ENCODE measurements at regions not wholly inside any gene's neighbourhood (a gene's known extent, or its start where the extent isn't known, plus 50 kb on each side); places are given as distances from the start of the nearest gene placed in this dataset.

GRCh38 chr12:116651089-116651488 lies 86.8 kb downstream of the SPRING1 start:
- no peak for DNase-seq (ENCODE audit: low spot score)

- DNase-seq (ENCODE audit: low spot score), result no peak
These were observed 87.2 kb downstream of the SPRING1 start for GRCh38 chr12:116650585-116651087.

- DNase-seq (ENCODE audit: low spot score), result no peak
These were observed 87.8 kb downstream of the SPRING1 start for GRCh38 chr12:116650062-116650461.

DNA sequence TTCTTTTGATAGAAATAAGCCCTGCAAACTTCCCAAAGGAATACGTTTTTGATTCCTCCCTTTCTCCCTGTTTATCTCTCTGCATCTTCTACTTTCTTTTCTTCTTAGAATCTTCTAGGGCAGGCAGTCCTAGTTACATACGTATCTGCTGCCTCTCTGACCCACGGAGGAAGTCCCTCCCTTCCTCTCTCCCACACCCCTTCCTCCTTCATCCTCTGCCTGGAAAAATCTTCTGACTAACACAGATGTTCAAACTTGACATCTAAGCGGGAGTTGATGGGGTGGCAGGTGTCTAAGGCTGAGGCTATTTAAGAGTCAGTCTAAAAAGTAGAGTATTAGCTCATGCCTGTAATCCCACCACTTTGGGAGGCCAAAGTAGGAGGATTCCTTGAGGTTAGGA lies 88.6 kb downstream of the MAP1LC3B2 start:
- DNase-seq (ENCODE audit: low spot score), result no peak

DNA sequence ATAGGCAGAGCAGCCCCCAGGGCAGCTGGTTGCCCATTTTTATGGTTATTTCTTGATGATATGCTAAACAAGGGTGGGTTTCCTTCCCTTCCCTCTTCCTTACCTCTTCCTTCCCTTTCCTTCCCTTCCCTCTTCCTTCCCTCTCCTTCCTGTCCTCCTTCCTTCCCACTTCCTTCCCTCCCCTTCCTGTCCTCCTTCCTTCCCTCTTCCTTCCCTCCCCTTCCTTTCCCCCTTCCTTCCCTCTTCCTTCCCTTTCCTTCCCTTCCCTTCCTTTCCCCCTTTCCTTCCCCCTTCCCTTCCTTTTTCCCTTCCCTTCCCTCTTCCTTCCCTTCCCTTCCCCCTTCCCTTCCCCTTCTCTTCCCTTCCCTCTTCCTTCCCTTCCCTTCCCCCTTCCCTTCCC lies 87.7 kb downstream of the MAP1LC3B2 start:
- DNase-seq (ENCODE audit: low spot score), result no peak

DNA sequence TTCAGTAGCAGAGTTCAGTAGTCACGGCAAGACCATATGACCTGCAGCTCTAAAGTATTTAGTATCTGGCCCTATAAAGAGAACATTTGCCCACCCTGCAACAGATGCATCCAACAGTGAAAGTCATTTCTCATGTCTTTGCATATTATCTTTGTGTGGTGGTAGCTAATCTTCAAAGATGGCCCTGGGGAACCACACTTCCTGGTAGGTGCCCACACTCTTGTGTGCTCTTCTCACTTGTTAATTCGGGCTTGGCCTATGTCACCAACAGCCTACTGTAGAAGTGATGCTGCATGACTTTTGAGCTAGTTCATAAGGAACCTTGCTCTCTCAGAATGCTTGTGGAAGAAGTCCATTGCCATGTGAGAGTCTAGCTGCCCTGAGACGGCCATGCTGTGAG lies 85.6 kb downstream of the MAP1LC3B2 start:
- no peak for DNase-seq (ENCODE audit: low spot score)

DNA sequence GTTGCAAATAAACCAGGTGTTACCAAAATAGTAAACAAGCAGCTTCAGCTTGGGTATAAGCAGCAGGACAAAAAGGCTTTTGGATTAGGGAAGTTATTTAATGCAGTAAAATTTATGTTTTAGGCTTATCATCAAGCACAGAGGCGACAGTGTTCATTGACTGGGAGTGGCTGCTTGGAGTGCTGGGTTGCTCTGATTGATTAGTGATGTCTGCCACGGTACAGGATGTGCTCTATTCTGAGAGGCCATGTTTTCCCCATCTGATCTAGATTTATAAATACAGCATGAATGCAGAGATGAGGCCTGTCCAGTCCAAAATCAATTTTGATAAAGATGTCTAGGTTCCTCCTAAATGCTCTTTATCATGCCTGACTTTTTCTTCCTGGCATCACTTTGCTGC lies 83.5 kb downstream of the MAP1LC3B2 start:
- no peak for DNase-seq (ENCODE audit: low spot score)

DNA sequence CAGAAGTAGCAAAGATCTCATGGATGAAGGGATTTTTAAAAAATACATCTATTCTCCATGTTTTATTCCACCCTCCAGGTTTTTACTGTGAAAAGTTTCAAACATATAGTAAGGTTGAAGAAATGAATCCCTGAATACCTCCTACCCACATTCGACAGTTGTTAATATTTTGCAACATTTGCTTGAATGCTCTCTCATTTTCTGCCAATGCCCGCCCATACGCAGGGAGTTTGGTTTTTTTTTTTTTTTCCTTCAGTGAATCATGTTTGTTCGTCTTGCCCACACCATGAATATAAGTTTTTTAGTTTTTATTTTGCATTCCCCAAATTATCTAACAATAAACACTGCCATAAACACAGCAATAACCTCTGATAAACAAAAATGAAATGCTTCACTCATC lies 82.9 kb downstream of the MAP1LC3B2 start:
- no peak for DNase-seq (ENCODE audit: low spot score)

DNA sequence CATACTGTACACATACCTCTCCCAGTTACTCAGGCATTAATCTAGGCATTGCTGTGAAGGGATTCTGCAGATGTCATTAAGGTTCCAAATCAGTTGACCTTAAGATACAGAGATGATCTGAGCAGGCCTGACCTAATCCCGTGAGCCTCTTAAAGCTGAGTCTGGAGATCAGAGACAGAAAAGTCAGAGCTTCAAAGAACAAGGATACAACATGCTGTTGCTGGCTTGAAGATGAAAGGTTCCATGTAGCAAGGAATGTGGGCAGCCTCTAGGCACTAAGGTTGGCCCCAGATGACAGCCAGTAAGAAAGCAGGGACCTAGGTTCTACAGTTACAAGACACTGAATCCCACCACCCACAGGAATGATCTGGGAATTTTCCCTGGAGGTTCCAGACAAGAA lies 81.1 kb downstream of the MAP1LC3B2 start:
- DNase-seq (ENCODE audit: low spot score), result no peak

DNA sequence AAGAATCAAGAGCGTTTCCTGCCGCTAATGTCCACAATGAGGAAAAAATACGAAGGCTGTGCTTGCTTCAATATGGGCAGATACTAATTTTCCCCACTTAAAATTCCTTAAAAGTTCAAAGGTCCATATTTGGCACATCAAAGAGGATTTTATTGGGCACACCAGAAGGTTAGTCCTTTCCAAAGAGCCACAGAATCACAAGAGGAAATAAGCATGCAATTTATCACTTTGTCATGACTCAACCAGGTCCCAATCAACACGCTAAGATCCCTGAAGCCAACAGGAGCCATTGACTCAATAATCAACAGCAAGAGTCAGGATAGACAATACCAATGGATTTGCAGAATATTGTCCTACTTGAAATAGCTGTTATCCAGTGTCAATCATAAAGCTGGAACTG lies 80.6 kb downstream of the MAP1LC3B2 start:
- no peak for DNase-seq (ENCODE audit: low spot score)

GRCh38 chr12:116638376-116638775 lies 79.2 kb downstream of the MAP1LC3B2 start:
- DNase-seq (ENCODE audit: low spot score), result no peak

- no peak for DNase-seq (ENCODE audit: low spot score)
These were observed 78.5 kb downstream of the MAP1LC3B2 start for GRCh38 chr12:116637589-116638150.

GRCh38 chr12:116636608-116637519 lies 77.7 kb downstream of the MAP1LC3B2 start:
- DNase-seq (ENCODE audit: low spot score), result no peak

- DNase-seq (ENCODE audit: low spot score), result no peak
These were observed 76.3 kb downstream of the MAP1LC3B2 start for GRCh38 chr12:116635487-116635886.

GRCh38 chr12:116633476-116633875 lies 74.3 kb downstream of the MAP1LC3B2 start:
- no peak for DNase-seq (ENCODE audit: low spot score)

- DNase-seq (ENCODE audit: low spot score), result no peak
These were observed 72.4 kb downstream of the MAP1LC3B2 start for GRCh38 chr12:116631619-116632018.

DNA sequence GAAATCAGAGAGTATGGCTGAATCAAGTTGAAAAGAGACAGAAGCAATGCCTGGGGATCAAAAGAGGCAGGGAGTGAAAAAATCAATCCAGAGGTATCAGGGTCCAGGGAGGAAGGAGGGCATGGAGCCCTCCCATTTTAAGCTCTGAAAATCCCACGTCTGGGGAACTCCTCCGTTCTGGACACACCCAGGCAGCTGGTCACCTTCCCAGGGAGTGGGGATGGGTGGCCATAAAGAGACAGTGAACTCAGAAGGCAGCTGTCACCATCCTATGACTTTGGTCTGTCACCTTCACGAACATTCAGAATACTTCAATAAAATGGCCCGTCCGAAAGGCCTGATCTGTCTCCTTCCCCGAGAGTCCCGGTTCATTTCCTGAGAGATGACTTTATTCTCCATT lies 71.6 kb downstream of the MAP1LC3B2 start:
- DNase-seq (ENCODE audit: low spot score), result no peak

DNA sequence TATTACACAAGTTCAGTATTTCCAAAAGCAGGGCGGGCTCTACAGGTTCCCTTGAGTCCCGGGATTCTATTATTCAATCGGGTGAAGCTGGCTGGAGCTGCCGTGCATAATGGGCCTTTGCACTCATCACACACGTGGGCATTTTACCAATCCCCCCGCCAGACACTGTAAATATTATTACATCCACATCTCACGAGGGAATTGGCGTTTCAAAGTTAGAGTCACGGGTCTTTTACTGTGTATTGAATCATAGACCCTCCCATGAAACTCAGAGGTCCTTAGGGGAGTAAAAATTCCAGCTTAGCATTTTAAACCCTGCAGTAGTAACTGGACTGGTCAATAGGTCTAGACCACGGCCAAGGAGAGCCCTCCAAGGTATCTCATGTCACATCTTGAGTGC lies 70.3 kb downstream of the MAP1LC3B2 start:
- no peak for DNase-seq (ENCODE audit: low spot score)

- no peak for DNase-seq (ENCODE audit: low spot score)
These were observed 69.8 kb downstream of the MAP1LC3B2 start for GRCh38 chr12:116628989-116629388.

GRCh38 chr12:116628450-116628793 lies 69.2 kb downstream of the MAP1LC3B2 start:
- no peak for DNase-seq (ENCODE audit: low spot score)

Data from AG08396 (cell line).